Left ventricle myocardium inferior (tissue), 1 donor: ENCODE measurements at regions not wholly inside any gene's neighbourhood (a gene's known extent, or its start where the extent isn't known, plus 50 kb on each side); places are given as distances from the start of the nearest gene placed in this dataset.

ENCODE experiments used
- DNase-seq: peaks from one replicate; pipeline ENCODE4 v3.0.0-alpha.2; 2020
- H3K27ac ChIP-seq: fragments of 200-600 bp; replicated peaks from 2 replicates; pipeline ENCODE4 v1.8.0; 2021
- H3K27me3 ChIP-seq: fragments of 200-600 bp; 2 replicates; pipeline ENCODE4 v1.8.0; 2021; ENCODE audit warnings: low read depth
- H3K36me3 ChIP-seq: fragments of 200-600 bp; 2 replicates; pipeline ENCODE4 v1.8.0; 2021
- H3K4me1 ChIP-seq: fragments of 200-600 bp; 2 replicates; pipeline ENCODE4 v1.8.0; 2021
- H3K4me3 ChIP-seq: fragments of 200-600 bp; 2 replicates; pipeline ENCODE4 v1.8.0; 2021; ENCODE audit warnings: mild to moderate bottlenecking, moderate library complexity
- H3K9me3 ChIP-seq: fragments of 200-600 bp; replicated peaks from 2 replicates; pipeline ENCODE4 v1.8.0; 2021
- intact Hi-C: fragments of 100-400 bp; cut with micrococcal nuclease; formaldehyde crosslinking; loops from one replicate; pipeline ENCODE4 v1.11.0; 2022
- TF ChIP-seq, protein P1 (sequence below): fragments of 200-600 bp; IDR thresholded peaks from 2 replicates; pipeline ENCODE4 v1.8.0; 2021; ENCODE audit warnings: antibody characterized with exemption, mild to moderate bottlenecking, borderline replicate concordance
- donor health status: DM: no; HTN: yes; CAD: no; lungs with severe emphysema.

DNA sequence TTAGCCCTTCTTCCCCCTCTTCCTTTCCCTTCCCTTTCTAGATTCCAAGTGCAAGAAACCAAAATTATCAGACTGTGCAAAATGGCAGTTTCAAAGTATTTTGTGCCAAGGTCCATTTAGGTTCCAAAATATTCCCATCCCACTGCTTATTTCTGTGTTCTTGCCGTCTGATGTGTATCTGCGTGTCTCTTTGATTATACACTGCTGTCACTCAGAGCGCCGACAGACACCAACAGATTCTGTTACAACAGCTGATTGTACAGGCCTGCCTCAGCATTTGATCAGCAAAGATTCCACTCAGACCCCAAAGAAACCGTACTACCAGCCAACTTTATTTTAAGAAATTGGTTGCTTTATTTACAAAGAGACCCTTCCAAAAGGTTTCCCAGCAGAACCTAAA, 225.6 kb upstream of the SATB1 start:
- no peak for DNase-seq
- no peak overlapping the region for H3K4me3 ChIP-seq
- no peak overlapping the region for H3K27ac ChIP-seq
- no peaks in the 10 kb centered on the region for H3K4me1 ChIP-seq
- no peaks in the 10 kb centered on the region for H3K9me3 ChIP-seq
- H3K27me3 ChIP-seq = no peaks in the 10 kb centered on the region
- intact Hi-C loops = no loop called here
- no peaks in the 10 kb centered on the region for H3K36me3 ChIP-seq
- TF ChIP-seq, protein P1, sequence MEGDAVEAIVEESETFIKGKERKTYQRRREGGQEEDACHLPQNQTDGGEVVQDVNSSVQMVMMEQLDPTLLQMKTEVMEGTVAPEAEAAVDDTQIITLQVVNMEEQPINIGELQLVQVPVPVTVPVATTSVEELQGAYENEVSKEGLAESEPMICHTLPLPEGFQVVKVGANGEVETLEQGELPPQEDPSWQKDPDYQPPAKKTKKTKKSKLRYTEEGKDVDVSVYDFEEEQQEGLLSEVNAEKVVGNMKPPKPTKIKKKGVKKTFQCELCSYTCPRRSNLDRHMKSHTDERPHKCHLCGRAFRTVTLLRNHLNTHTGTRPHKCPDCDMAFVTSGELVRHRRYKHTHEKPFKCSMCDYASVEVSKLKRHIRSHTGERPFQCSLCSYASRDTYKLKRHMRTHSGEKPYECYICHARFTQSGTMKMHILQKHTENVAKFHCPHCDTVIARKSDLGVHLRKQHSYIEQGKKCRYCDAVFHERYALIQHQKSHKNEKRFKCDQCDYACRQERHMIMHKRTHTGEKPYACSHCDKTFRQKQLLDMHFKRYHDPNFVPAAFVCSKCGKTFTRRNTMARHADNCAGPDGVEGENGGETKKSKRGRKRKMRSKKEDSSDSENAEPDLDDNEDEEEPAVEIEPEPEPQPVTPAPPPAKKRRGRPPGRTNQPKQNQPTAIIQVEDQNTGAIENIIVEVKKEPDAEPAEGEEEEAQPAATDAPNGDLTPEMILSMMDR = no peak

DNA sequence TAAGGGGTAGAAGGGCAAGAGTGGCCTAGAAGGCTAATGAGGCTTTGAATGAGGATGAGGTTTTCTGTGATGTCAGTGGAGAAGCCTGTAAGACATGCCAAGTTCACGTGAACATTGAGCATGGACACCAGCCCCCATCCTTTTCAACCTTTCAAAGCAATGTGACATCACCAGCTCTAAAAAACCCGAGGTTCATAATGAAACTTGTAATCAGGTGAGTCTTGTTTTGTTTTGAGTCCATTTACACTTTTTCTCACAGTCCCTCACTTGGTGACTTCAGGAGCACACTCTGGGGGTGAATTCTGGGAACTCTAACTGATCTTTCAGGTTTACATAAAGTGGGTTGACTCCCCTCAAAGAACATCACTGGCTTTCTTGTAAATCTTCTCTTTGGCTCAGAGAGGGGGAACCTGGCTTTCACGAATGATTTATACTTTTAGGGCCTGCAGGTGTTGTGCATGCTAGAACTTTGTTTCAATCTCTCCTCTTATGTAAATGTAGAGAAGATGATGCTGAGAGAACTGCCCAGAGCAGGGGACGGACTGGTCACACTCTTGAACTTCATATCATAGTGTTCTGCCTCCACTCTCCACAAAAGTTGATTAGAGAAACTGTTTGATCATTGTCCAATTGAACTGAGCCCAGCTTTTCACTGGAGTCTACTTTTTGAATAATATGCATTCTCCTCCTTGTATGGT, 224.7 kb upstream of the SATB1 start:
- H3K9me3 ChIP-seq = no peaks in the 10 kb centered on the region
- no peak overlapping the region for H3K4me3 ChIP-seq
- H3K27me3 ChIP-seq = no peaks in the 10 kb centered on the region
- H3K36me3 ChIP-seq = no peaks in the 10 kb centered on the region
- no peak for DNase-seq
- TF ChIP-seq, protein P1 = no peak
- H3K4me1 ChIP-seq = no peaks in the 10 kb centered on the region
- intact Hi-C loops = no loop called here
- H3K27ac ChIP-seq = no peak overlapping the region

DNA sequence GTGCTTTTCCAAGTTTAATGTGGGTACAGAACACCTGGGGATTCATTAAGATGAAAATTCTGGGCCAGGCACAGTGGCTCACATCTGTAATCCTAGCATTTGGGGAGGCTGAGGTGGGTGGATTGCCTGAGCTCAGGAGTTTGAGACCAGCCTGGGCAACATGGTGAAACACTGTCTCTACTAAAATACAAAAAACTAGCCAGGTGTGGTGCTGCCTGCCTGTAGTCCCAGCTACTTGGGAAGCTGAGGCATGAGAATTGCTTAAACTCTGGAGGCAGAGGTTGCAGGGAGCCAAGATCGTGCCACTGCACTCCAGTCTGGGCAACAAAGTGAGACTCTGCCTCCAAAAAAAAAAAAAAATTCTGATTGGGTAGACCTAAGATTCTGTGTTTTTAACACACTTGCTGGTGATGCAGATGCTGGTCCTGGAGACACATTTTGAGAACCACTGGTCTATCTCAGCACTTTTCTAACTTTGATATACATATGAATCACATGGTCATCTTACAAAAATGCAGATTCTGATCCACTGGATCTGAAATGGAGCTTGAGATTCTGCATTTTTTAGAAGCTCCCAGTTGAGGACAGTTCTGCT, 223.8 kb upstream of the SATB1 start:
- no peaks in the 10 kb centered on the region for H3K36me3 ChIP-seq
- H3K9me3 ChIP-seq = no peaks in the 10 kb centered on the region
- no peak overlapping the region for H3K27ac ChIP-seq
- no peaks in the 10 kb centered on the region for H3K4me1 ChIP-seq
- no peak for DNase-seq
- TF ChIP-seq, protein P1 = no peak
- H3K27me3 ChIP-seq = no peaks in the 10 kb centered on the region
- no peak overlapping the region for H3K4me3 ChIP-seq
- intact Hi-C loops = no loop called here

- DNase-seq = no peak
- Histone ChIP-seq H3K9me3 (no peaks in the 10 kb centered on the region), H3K36me3 (no peaks in the 10 kb centered on the region), H3K27me3 (no peaks in the 10 kb centered on the region), H3K4me3 (no peak overlapping the region), H3K27ac (no peak overlapping the region), H3K4me1 (no peaks in the 10 kb centered on the region)
- TF ChIP-seq, protein P1 = no peak
- intact Hi-C loops = no loop called here
These were observed 223.0 kb upstream of the SATB1 start for GRCh38 chr3:18648159-18648558.

DNA sequence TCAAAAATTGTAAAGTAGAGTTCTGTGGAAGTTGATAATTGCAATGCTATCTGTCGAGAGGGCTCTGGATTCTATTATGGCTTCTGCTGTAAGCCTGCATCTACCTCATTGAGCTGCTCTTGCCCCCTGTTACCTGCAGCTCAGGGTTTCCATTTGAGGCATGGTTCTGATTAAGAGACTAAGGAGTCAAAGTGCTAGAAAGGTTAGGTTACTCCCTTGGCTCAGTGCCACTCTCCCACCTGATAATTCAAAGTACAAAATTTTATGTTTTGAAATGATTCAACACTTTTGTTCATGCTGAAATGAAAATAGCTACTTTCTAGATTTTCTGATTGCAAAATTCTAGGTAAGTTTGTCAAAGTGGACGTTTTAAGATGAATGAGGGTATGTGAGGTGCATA, 220.5 kb upstream of the SATB1 start:
- intact Hi-C loops = no loop called here
- DNase-seq = no peak
- no peaks in the 10 kb centered on the region for H3K36me3 ChIP-seq
- TF ChIP-seq, protein P1 = no peak
- no peaks in the 10 kb centered on the region for H3K27me3 ChIP-seq
- H3K4me3 ChIP-seq = no peak overlapping the region
- H3K4me1 ChIP-seq = no peaks in the 10 kb centered on the region
- H3K9me3 ChIP-seq = no peaks in the 10 kb centered on the region
- H3K27ac ChIP-seq = no peak overlapping the region
